GM12891 (cell line): ENCODE measurements at regions not wholly inside any gene's neighbourhood (a gene's known extent, or its start where the extent isn't known, plus 50 kb on each side); places are given as distances from the start of the nearest gene placed in this dataset.

Source experiments
- POLR2A ChIP-seq: IDR thresholded peaks from 2 replicates; pipeline ENCODE4 v1.6.1; 2011; ENCODE audit warnings: low read depth, low read length, control low read depth
- POLR2AphosphoS5 ChIP-seq: IDR thresholded peaks from 2 replicates; pipeline ENCODE4 v1.6.1; 2011; ENCODE audit warnings: low read depth, low read length, control low read depth
- TAF1 ChIP-seq: IDR thresholded peaks from 2 replicates; pipeline ENCODE4 v1.6.1; 2011; ENCODE audit warnings: low read depth, low read length, control low read depth

- TF ChIP-seq POLR2AphosphoS5 (no peak), POLR2A (no peak), TAF1 (no peak)
Observed at GRCh38 chr5:38135486-38136039, 122.8 kb upstream of the EGFLAM start.
